Activated gamma-delta T cell treated with anti-CD3 and anti-CD28 coated beads, Interleukin-2, amount 50 U/mL, for 16 hours (primary cell): ENCODE measurements at regions not wholly inside any gene's neighbourhood (a gene's known extent, or its start where the extent isn't known, plus 50 kb on each side); places are given as distances from the start of the nearest gene placed in this dataset.
"Not testable (repeated sequence)": the region's sequence is repeated elsewhere in the genome, so short reads cannot be mapped to it uniquely, and the experiment has no call there.

Source experiments
- DNase-seq: peaks from one replicate; pipeline ENCODE4 v3.0.0-alpha.2; 2020; ENCODE audit warnings: low read depth

DNA sequence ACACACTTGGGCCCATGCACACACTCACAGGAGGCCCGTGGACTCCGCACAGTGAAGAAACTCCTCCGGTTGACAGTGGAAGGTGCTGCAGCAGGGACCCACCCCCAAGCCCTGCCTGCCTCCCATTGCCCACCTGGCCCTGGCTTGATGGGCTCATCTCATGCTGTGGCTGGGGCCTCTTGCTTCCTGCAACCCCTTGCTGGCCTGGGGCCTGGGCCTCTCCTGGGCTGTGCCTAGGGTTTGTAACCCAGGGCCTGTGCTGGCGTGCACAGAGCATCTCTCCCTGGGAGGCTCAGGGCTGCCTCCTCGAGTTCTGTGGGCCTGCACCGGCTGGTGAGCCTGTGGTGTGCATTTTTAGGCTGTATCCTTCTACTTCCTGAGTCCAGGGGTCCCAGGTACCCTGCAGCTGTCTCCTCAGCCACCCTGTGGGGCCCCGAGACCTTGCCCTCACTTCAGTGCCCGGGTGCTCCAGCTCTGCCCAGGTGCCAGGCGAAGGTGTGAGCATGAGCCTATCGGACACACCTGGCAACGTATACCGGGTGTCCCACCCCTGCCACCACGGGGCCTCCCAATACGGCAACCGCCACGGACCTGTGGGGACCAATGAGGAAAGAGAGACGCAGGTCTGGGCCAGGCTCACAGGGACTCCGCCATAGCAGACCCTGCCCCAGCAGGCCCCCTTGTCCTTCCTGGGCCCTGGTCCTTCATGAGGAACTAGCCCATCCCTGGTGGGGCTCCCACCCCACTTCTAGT, 158.3 kb upstream of the POTEB2 start:
- not testable (repeated sequence) for DNase-seq

DNA sequence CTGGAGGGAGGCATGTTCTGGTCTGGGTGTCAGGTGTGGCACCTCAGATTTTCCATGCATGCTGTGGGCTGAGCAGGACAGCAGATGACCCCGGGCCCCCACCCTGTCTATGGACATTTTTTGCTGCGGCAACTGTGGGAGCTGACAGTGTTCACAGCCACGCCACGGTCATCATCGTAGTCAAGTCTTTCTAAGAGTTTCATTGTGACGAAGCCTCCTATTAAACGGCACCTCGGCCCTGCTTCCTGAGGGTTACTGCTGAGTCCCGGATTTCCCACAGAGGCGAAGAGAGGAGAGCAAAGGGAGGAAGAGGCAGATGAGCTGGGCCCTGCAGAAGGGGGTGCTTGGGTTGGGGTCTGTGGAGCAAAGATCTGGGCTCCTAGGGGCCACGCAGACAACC, 152.1 kb upstream of the POTEB2 start:
- DNase-seq, result not testable (repeated sequence)

DNA sequence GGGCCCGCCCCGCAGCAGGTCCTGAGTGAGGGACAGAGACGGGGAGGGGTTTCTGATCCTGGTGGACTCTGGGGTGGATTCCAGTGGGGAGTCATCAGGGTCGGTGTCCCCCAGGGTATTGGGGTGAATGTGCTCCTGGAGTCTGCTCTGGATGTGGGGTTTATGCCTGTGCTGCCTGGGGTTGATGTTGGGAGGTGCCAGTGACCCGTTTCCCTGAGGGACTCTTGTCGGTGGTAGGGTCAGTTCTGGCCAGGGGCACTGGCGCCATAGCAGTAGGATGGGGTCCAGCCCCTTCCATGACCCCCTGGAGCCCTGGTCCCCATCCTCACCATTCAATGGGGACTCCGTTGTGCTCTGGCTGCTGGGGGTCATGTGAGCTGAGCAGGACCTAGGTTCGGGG, 151.2 kb upstream of the POTEB2 start:
- not testable (repeated sequence) for DNase-seq

DNA sequence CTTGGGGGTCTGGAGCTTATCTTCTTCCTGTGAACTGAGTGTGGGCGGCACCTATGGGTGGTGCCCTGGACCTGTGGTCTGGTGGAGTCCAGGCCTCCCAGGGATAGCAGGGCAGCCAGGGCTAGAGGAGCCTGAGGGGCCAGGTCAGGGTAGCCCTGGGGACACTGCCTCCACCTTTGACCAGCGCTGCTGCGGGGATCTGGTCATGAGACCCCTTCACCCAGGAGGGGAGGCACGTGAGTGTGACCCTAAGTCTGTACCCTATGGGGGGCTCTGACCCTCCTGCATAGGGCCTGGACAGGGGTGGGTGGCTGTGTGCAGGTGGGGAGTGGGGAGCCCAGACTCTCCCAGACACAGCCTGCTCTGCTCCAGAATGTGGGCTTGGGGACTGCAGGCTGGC, 150.5 kb upstream of the POTEB2 start:
- DNase-seq, result not testable (repeated sequence)

DNA sequence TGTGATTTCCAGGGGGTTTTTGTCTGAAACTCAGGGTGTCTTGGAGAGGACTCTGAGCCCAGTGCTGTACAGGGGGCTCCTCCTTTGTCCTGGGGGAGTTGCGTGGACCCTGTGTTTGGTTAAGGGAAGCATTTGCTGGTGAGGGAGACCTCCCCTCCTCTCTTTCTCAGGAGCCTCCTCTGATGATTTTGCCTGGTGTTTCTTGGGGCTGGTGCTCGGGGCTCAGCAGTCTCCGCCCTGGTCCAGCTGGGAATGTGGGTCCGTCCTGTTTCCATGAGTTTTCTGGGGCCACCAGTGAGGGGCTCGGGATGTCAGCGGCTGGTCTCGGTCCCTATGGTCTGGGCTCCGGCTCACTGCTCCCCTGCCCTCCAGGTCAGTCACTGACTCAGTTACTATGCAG, 149.1 kb upstream of the POTEB2 start:
- DNase-seq, result not testable (repeated sequence)

DNA sequence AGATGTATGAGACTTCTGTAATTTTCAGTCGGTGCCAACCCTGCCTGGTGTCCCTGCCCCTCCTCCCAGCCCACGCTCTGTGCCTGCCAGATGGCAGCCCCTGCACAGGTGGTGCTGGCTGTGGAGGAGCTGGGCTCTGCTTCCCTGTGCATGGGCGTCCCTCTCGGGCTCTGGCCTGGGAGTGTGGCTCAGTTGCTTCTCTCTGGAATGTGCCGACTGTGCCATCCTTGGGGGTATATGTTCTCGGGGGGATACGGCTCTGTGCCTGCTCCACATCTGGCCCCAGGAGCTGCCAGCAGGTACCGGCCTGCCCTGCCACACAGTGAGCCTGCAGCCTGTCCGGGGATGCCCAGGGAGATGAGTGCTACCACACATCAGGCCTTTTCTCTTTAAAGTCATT, 147.2 kb upstream of the POTEB2 start:
- not testable (repeated sequence) for DNase-seq

DNA sequence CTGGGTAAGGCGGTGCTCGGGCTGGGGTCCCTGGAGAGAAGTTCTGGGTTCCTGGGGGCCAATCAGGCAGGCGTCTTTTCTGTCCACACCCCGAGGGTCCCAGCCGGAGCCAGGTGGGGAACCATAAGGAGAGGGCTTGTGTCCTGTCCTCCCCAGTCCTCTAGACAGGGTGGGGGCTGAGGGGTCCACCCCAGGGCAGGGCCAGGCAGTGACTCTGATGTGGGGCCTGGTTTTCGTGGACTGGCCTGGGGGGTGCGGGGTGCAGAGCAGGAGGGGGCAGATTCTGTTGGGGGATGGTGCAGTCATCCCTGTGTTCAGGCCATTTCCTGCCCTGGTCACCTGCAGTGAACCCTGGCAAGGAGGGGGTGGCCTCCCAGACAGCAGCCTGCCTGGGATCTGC, 143.5 kb upstream of the POTEB2 start:
- not testable (repeated sequence) for DNase-seq

DNA sequence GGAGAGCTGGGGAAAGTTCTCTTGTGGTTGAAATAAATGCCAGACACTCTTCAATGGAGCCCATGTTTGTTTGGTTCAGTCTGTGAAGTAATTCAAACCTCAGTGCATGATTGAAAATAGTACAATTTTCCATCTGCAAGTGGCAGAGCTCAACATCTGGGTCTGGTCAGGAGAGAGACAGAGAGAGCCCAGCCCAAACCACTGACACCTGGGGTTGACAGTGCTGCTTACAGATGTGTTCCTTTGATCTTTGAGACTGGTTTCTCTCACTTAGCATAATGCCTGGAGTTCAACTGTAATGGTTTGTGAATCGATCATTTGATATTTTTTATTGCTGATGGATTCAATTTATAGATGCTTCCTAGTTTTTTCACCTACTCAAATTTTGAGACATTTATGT, 137.3 kb upstream of the POTEB2 start:
- DNase-seq, result not testable (repeated sequence)

DNA sequence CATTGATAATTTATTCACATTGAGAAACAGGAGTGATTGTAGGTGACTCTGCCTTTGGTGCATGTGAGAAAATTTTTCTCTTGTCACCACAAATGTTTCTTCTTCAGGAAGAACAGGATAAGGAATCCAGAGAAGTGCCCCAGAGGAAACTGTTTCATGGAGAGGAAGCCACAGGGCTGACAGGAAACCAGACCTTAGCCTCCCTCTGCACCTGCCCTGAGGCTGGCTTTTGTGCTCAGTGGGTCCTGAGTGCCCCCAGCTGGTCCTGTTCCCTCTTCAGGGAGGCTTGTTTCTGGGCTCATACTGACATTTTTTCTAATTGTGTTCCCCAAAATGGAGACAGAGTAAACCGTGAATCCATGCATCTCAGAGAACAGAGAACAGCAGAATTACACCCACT, 135.8 kb upstream of the POTEB2 start:
- DNase-seq, result not testable (repeated sequence)

DNA sequence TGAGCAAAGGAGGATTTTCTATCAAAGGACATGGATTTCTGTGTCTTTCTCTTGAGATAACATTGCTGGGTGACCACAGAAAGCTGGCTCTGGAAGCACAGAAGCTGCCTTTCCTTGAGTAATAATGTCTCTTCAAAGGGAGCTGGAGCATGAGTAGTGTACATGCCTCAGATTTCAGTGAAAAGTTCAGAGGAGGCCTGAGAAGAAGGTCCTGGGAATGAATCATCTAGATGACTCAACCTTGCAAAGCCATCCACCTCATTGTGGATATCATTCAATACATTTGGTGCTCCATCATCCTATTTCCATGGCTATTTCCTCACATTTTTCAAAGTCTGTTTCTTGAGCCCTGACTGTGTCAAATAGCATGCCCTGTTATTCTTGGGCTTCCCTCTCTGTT, 125.6 kb upstream of the POTEB2 start:
- not testable (repeated sequence) for DNase-seq

DNA sequence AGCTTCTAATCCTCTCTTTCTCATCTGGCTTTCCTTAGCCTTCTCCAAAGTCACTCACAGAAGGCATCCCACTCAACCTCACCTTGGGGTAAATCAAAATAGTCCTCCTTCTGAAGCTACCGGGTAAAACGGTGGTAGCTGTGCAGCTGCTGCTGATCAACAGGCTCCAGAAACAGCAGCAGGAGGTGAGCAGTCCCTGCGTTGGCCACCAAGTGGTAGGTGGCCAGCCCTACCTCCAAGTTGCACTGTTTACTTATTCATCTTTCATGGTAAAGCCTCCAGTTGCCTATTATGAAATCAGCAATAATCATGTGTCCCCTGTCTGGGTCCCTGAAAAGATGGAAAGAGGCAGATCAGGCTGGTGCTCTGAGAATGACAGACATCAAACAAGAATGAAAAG, 125.1 kb upstream of the POTEB2 start:
- DNase-seq, result not testable (repeated sequence)

DNA sequence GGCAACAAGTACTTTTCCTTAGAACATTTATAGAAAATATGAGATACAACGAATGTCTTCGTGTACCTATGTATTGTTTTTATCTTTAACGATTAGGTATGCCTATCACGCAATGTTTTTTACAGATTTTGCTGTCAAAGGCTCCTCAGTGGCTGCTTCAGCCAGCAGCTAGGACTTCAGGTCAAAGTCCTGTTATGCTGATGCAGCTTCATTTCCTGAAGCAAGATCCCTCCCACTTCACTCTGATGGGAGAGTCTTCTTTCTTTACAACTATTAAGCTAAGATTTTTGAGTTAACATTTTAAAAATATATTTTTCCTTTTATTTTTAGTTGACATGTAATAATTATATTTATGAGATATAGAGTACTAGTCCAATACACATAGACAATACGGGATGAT, 120.7 kb upstream of the POTEB2 start:
- DNase-seq, result not testable (repeated sequence)

DNA sequence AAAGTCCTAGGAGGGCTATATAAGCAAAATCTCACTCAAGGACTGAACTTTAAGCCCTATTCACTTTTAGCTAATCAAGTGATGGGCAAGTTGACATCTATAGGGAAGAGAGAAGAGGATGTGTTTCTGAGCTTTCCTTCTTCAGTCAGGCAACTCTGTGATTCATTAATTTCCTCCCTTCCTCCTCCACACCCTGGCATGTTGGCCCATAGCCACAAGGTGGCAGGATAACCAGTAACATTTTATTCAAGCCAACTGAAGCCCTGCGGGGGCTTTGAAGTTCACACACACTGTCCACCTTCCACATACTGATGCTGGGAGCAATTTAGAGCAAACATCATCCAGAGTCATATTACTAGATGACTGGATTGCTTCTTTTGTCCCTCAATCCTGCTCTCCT, 111.9 kb upstream of the POTEB2 start:
- not testable (repeated sequence) for DNase-seq

DNA sequence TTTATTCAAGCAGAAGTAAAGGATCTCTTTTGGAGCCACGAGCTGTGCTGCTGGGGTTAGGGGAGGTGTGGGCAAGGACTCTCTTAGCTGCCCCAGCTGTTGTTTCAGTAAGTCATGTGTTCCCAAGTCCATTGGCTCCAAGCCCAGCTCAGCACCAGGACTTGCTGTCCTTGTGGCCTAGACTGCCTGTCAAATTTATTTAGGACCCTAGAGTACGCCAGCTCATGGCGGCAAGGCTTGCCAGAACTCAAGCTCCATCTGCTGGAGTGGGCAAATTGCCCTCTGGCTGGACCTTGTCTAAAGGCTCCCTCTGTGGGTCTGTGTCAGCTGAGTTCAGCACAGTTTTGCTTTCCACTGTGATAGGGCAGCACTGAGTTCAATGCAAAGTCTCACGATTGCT, 106.6 kb upstream of the POTEB2 start:
- not testable (repeated sequence) for DNase-seq

DNA sequence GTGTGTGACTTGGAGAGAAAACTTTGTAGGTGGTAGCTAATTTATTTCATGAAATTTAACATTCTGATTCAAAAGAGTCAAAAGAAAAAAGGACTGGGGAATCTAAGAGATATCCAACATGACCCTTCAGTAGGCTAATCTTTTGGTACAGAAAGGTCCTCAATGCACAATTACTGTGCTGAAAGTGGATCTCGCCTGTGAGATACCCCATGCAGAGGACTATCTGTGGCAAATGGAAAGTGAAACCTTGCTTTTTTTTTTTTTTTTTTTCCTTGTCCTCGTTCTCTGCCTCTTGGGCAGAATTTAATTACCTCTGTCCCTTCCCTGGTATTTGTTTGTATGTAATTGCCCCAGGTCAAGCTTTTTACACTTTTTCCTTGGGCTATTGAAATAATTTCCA, 93.2 kb upstream of the POTEB2 start:
- not testable (repeated sequence) for DNase-seq

DNA sequence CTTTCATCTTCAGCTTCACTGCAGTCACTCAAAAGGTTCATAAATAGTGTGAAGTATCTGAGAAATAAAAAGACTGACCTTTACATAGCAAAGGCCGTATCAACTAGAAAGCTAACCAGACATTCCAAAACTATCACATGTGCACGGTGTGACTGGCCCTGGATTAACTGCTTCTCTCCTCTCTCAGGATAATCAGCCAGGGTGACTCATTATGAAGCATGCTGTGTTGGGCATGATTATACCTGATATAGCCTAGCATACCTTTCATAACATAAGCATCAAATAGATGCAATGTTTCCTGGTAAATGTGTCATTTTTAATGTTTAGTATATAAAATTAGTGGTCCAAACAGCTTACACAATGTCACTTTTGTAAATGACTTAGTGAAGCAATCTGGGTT, 63.2 kb upstream of the POTEB2 start:
- not testable (repeated sequence) for DNase-seq
